Endothelial cell of umbilical vein (primary cell): ENCODE measurements at regions not wholly inside any gene's neighbourhood (a gene's known extent, or its start where the extent isn't known, plus 50 kb on each side); places are given as distances from the start of the nearest gene placed in this dataset.

Experiments used
- BruUV-seq: library from RNA; stranded (reverse); fragments of 400-500 nt; replicated peaks from 2 replicates; lab custom pipeline; 2021; lab: Mats Ljungman, UMichigan
- CTCF ChIA-PET: fragments of 300-600, 350-600 bp; sonication (Branson Sonifier 250); formaldehyde crosslinking; loops from one replicate; lab custom pipeline; 2021; ENCODE audit warnings: antibody characterized with exemption, inconsistent platforms; lab: Charles Lee
- POLR2A ChIA-PET: fragments of 300-600, 350-600 bp; sonication (Branson Sonifier 250); formaldehyde crosslinking; loops from one replicate; lab custom pipeline; 2021; ENCODE audit warnings: antibody characterized with exemption, inconsistent platforms; lab: Charles Lee
- DNase-seq: peaks from one replicate; pipeline ENCODE4 v3.0.0-alpha.2; 2011; ENCODE audit warnings: low read depth, low spot score
- FAIRE-seq: peaks from 2 replicates; lab custom pipeline; 2011; peaks lifted over from hg19 to GRCh38; lab: Jason Lieb, UNC
- H2AFZ ChIP-seq: 2 replicates; pipeline ENCODE4 v1.6.0; 2012; ENCODE audit warnings: low read depth, low read length, control low read depth, inconsistent platforms
- H3K27ac ChIP-seq: 2 replicates; pipeline ENCODE4 v1.5.1; 2011; ENCODE audit warnings: low read depth, mild to moderate bottlenecking, control low read depth, low read length, moderate library complexity; ENCODE audit not compliant: insufficient read depth
- H3K27me3 ChIP-seq, 2 experiments: 2 replicates each; pipeline versions ENCODE4 v1.6.0 to v1.6.1; 2011; ENCODE audit warnings: low read length in 2 of 2, mixed read lengths in 1 of 2; ENCODE audit not compliant: control insufficient read depth in 2 of 2, insufficient read depth in 2 of 2
- H3K36me3 ChIP-seq, 2 experiments: 2 replicates in 1 of 2; 3 replicates in 1 of 2; pipeline ENCODE4 v1.5.1; 2011; ENCODE audit warnings: low read length in 2 of 2, mild to moderate bottlenecking in 1 of 2, moderate library complexity in 1 of 2; ENCODE audit not compliant: control insufficient read depth in 2 of 2, insufficient read depth in 2 of 2; ENCODE audit errors: extremely low read depth in 1 of 2
- H3K4me1 ChIP-seq: 3 replicates; pipeline ENCODE4 v1.5.1; 2011; ENCODE audit warnings: mild to moderate bottlenecking, low read length; ENCODE audit not compliant: control insufficient read depth, insufficient read depth; ENCODE audit errors: extremely low read depth
- H3K4me2 ChIP-seq: 2 replicates; pipeline ENCODE4 v1.6.1; 2011; ENCODE audit warnings: low read length, control low read depth, mixed read lengths; ENCODE audit not compliant: insufficient read depth
- H3K4me3 ChIP-seq, 3 experiments: fragments of 200-600 bp in 1 of 3; sonication (generic), shearing (Covaris generic) in 1 of 3; replicated peaks in 1 of 3; 2 replicates each; pipeline ENCODE4 v1.5.1; 2011 to 2016; ENCODE audit warnings: control low read depth in 3 of 3, low read length in 3 of 3, mild to moderate bottlenecking in 2 of 3, inconsistent platforms in 1 of 3, low read depth in 1 of 3, moderate library complexity in 1 of 3; ENCODE audit not compliant: insufficient read depth in 1 of 3
- H3K79me2 ChIP-seq: 2 replicates; pipeline ENCODE4 v1.6.0; 2012; ENCODE audit warnings: low read length, inconsistent platforms; ENCODE audit not compliant: control insufficient read depth, insufficient read depth
- H3K9ac ChIP-seq: replicated peaks from 2 replicates; pipeline ENCODE3; 2011; ENCODE audit warnings: low read length, control low read depth; ENCODE audit not compliant: insufficient read depth; ENCODE audit errors: extremely low read depth
- H3K9me1 ChIP-seq: replicated peaks from 3 replicates; pipeline ENCODE4 v1.6.0; 2011; ENCODE audit warnings: mild to moderate bottlenecking, low read length; ENCODE audit not compliant: control insufficient read depth, insufficient read depth; ENCODE audit errors: extremely low read depth
- H3K9me3 ChIP-seq: replicated peaks from 2 replicates; pipeline ENCODE4 v1.5.1; 2012; ENCODE audit warnings: low read length, inconsistent platforms; ENCODE audit not compliant: control insufficient read depth, insufficient read depth
- H4K20me1 ChIP-seq: replicated peaks from 2 replicates; pipeline ENCODE3; 2011; ENCODE audit warnings: mild to moderate bottlenecking, low read length; ENCODE audit not compliant: control insufficient read depth, insufficient read depth; ENCODE audit errors: extremely low read depth
- CTCF ChIP-seq, 2 donors: IDR thresholded peaks; 1 replicate in 1 of 2; 2 replicates in 1 of 2; pipeline ENCODE4 v1.5.1; 2011; ENCODE audit warnings: low read length in 2 of 2, mild to moderate bottlenecking in 2 of 2, moderate library complexity in 2 of 2, control low read depth in 1 of 2, inconsistent platforms in 1 of 2, low read depth in 1 of 2; ENCODE audit not compliant: insufficient read depth in 1 of 2; ENCODE audit errors: extremely low read depth in 1 of 2
- EZH2 ChIP-seq: IDR thresholded peaks from 2 replicates; pipeline ENCODE4 v1.6.1; 2012; ENCODE audit warnings: borderline replicate concordance, low read depth, mild to moderate bottlenecking, moderate library complexity, low read length, inconsistent platforms; ENCODE audit not compliant: severe bottlenecking
- FOS ChIP-seq: IDR thresholded peaks from 2 replicates; pipeline ENCODE4 v1.6.1; 2011; ENCODE audit warnings: mild to moderate bottlenecking, low read length, moderate library complexity, borderline replicate concordance; ENCODE audit not compliant: insufficient read depth
- GATA2 ChIP-seq: IDR thresholded peaks from 2 replicates; pipeline ENCODE4 v1.7.0; 2011; ENCODE audit warnings: low read depth, mild to moderate bottlenecking, moderate library complexity, mixed read lengths, low read length; ENCODE audit not compliant: insufficient read length, insufficient read depth
- JUN ChIP-seq: IDR thresholded peaks from 2 replicates; pipeline ENCODE4 v1.6.1; 2011; ENCODE audit warnings: borderline replicate concordance, low read depth; ENCODE audit not compliant: insufficient read length, insufficient read depth
- MAX ChIP-seq: IDR thresholded peaks from 2 replicates; pipeline ENCODE4 v1.6.1; 2011; ENCODE audit not compliant: insufficient read depth, insufficient read length
- MYC ChIP-seq: IDR thresholded peaks from one replicate; pipeline ENCODE4 v1.6.1; 2011; ENCODE audit warnings: mild to moderate bottlenecking, low read depth, low read length
- POLR2A ChIP-seq: IDR thresholded peaks from 2 replicates; pipeline ENCODE4 v1.6.1; 2012; ENCODE audit warnings: low read depth, mild to moderate bottlenecking, control low read depth, low read length
- POLR2AphosphoS5 ChIP-seq: IDR thresholded peaks from 2 replicates; pipeline ENCODE4 v1.6.1; 2012; ENCODE audit warnings: low read depth, mild to moderate bottlenecking, control low read depth, low read length, moderate library complexity; ENCODE audit not compliant: insufficient read depth
- dilution Hi-C: fragments of 300-500 bp; cut with MboI; formaldehyde crosslinking; loops from one replicate; pipeline ENCODE4 v1.15.0; 2019; ENCODE audit warnings: low sequenced_read_pairs; ENCODE audit not compliant: extremely low pct_ligation_motif_present
- intact Hi-C: fragments of 100-400 bp; cut with micrococcal nuclease; formaldehyde crosslinking; loops from one replicate; pipeline ENCODE4 v1.10.0; 2022

GRCh38 chr1:219514728-219515127 is 98.2 kb downstream of the ZC3H11B start:
- POLR2A ChIA-PET: no interaction called here
- dilution Hi-C loops (no loop called here), intact Hi-C loops (no loop called here)

More at GRCh38 chr1:219514728-219515127, 98.2 kb downstream of the ZC3H11B start:
- no peaks in the 10 kb centered on the region for H3K4me1 ChIP-seq
- no TSS peak for BruUV-seq
- H3K4me2 ChIP-seq: no peak overlapping the region
- no peak for DNase-seq
- no peaks in the 10 kb centered on the region for H3K27me3 ChIP-seq
- H4K20me1 ChIP-seq: no peaks in the 10 kb centered on the region
- CTCF ChIA-PET: interaction anchor here (1.0 to 2.1 kb wide), 4 partner anchors 18 to 101 kb away, joined by 3 to 4 read pairs (median 4); no protein-coding TSS in a partner anchor
- no peaks in the 10 kb centered on the region for H3K36me3 ChIP-seq
- no peak overlapping the region for H3K27ac ChIP-seq
- H3K9ac ChIP-seq: no peak overlapping the region
- no peaks in the 10 kb centered on the region for H3K9me3 ChIP-seq
- H3K9me1 ChIP-seq: no peaks in the 10 kb centered on the region
- TF ChIP-seq POLR2AphosphoS5 (no peak), GATA2 (no peak), EZH2 (no peak), FOS (no peak), CTCF (IDR thresholded peaks at IDR 0.05; ENCODE audit: extremely low read depth in 1 of 2, insufficient read depth in 1 of 2, low read depth in 1 of 2, low read length in 2 of 2) (no peak), POLR2A (no peak), JUN (no peak), MYC (no peak), MAX (no peak)
- no peak overlapping the region for H3K4me3 ChIP-seq
- H3K79me2 ChIP-seq: no peaks in the 10 kb centered on the region
- no peak overlapping the region for H2AFZ ChIP-seq
- FAIRE-seq: no peak
